A673 (cell line): ENCODE measurements at regions not wholly inside any gene's neighbourhood (a gene's known extent, or its start where the extent isn't known, plus 50 kb on each side); places are given as distances from the start of the nearest gene placed in this dataset.

Experiments
- EZH2 ChIP-seq: fragments of 200-600 bp; sonication (generic); IDR thresholded peaks from 2 replicates; pipeline ENCODE4 v1.6.1; 2017; ENCODE audit warnings: borderline replicate concordance, low read depth, mild to moderate bottlenecking, mixed read lengths, antibody characterized with exemption, low read length; ENCODE audit not compliant: poor library complexity, severe bottlenecking
- TF ChIP-seq, protein P1 (sequence below): fragments of 300-800, 200-600 bp; sonication (generic); conservative IDR thresholded peaks from 2 replicates; pipeline ENCODE4 v1.5.1; 2017; ENCODE audit warnings: low read depth, mild to moderate bottlenecking, antibody characterized with exemption, low read length, moderate library complexity, mixed read lengths

DNA sequence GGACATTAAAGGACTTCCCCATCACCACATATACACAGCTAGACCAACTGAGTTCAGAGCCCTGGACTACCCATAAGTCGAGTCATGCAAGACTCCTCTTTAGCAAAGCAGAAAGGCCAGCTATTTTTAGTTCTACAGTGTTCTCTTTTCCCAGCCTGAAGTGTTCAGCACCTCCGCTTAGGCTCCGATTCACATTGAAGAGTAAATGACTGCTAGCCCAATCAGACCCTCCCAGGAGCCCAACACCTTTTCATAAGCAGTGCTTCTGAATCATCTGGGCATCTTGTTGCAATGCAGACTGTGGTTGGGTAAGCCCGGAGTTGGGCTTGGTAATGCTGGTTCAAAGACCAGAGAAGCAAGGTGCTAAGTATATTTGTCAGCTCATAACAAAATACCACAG is 73.6 kb upstream of the KCNK12 start:
- TF ChIP-seq, protein P1, sequence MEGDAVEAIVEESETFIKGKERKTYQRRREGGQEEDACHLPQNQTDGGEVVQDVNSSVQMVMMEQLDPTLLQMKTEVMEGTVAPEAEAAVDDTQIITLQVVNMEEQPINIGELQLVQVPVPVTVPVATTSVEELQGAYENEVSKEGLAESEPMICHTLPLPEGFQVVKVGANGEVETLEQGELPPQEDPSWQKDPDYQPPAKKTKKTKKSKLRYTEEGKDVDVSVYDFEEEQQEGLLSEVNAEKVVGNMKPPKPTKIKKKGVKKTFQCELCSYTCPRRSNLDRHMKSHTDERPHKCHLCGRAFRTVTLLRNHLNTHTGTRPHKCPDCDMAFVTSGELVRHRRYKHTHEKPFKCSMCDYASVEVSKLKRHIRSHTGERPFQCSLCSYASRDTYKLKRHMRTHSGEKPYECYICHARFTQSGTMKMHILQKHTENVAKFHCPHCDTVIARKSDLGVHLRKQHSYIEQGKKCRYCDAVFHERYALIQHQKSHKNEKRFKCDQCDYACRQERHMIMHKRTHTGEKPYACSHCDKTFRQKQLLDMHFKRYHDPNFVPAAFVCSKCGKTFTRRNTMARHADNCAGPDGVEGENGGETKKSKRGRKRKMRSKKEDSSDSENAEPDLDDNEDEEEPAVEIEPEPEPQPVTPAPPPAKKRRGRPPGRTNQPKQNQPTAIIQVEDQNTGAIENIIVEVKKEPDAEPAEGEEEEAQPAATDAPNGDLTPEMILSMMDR: no peak
- no peak for TF ChIP-seq EZH2
